HG03095 (cell line): ENCODE measurements at regions not wholly inside any gene's neighbourhood (a gene's known extent, or its start where the extent isn't known, plus 50 kb on each side); places are given as distances from the start of the nearest gene placed in this dataset.
"Not testable (repeated sequence)": the region's sequence is repeated elsewhere in the genome, so short reads cannot be mapped to it uniquely, and the experiment has no call there.

Experiments used
- ATAC-seq: cut with Tn5 transposase; IDR thresholded peaks from one replicate; pipeline ENCODE4 v1.9.1; 2021; ENCODE audit warnings: moderate library complexity; ENCODE audit not compliant: unreplicated experiment

GRCh38 chr13:67990868-67991267, 760.7 kb upstream of the PCDH9 start:
- no peak for ATAC-seq

GRCh38 chr13:67986234-67986633, 756.1 kb upstream of the PCDH9 start:
- ATAC-seq = no peak

- no peak for ATAC-seq
Measured at GRCh38 chr13:67977066-67977465, 746.9 kb upstream of the PCDH9 start.

GRCh38 chr13:67971291-67971690, 741.2 kb upstream of the PCDH9 start:
- ATAC-seq = no peak

GRCh38 chr13:67967031-67967430, 736.9 kb upstream of the PCDH9 start:
- ATAC-seq = no peak

GRCh38 chr13:67966065-67966464, 735.9 kb upstream of the PCDH9 start:
- ATAC-seq = no peak

GRCh38 chr13:67964986-67965385, 734.9 kb upstream of the PCDH9 start:
- no peak for ATAC-seq

- no peak for ATAC-seq
Measured at GRCh38 chr13:67964091-67964490, 734.0 kb upstream of the PCDH9 start.

GRCh38 chr13:67961331-67961730, 731.2 kb upstream of the PCDH9 start:
- ATAC-seq = no peak

- ATAC-seq = no peak
Measured at GRCh38 chr13:67951431-67951830, 721.3 kb upstream of the PCDH9 start.

- ATAC-seq = no peak
Measured at GRCh38 chr13:67950603-67951002, 720.5 kb upstream of the PCDH9 start.

GRCh38 chr13:67946131-67946530, 716.0 kb upstream of the PCDH9 start:
- no peak for ATAC-seq

- ATAC-seq = no peak
Measured at GRCh38 chr13:67943116-67943515, 713.0 kb upstream of the PCDH9 start.

- ATAC-seq = no peak
Measured at GRCh38 chr13:67935626-67936025, 705.5 kb upstream of the PCDH9 start.

GRCh38 chr13:67934617-67935330, 704.6 kb upstream of the PCDH9 start:
- ATAC-seq = no peak

GRCh38 chr13:67932991-67933390, 702.9 kb upstream of the PCDH9 start:
- ATAC-seq = no peak

- ATAC-seq = no peak
Measured at GRCh38 chr13:67917291-67917987, 687.3 kb upstream of the PCDH9 start.

- no peak for ATAC-seq
Measured at GRCh38 chr13:67916650-67917049, 686.5 kb upstream of the PCDH9 start.

GRCh38 chr13:67914535-67914934, 684.4 kb upstream of the PCDH9 start:
- ATAC-seq = no peak

GRCh38 chr13:67902960-67903359, 672.8 kb upstream of the PCDH9 start:
- ATAC-seq = not testable (repeated sequence)

GRCh38 chr13:67880916-67881315, 650.8 kb upstream of the PCDH9 start:
- ATAC-seq = no peak

- ATAC-seq = no peak
Measured at GRCh38 chr13:67878376-67878775, 648.2 kb upstream of the PCDH9 start.

- ATAC-seq = no peak
Measured at GRCh38 chr13:67877031-67877430, 646.9 kb upstream of the PCDH9 start.
